ENCODE measurements at regions not wholly inside any gene's neighbourhood (a gene's known extent, or its start where the extent isn't known, plus 50 kb on each side); places are given as distances from the start of the nearest gene placed in this dataset.

DNA sequence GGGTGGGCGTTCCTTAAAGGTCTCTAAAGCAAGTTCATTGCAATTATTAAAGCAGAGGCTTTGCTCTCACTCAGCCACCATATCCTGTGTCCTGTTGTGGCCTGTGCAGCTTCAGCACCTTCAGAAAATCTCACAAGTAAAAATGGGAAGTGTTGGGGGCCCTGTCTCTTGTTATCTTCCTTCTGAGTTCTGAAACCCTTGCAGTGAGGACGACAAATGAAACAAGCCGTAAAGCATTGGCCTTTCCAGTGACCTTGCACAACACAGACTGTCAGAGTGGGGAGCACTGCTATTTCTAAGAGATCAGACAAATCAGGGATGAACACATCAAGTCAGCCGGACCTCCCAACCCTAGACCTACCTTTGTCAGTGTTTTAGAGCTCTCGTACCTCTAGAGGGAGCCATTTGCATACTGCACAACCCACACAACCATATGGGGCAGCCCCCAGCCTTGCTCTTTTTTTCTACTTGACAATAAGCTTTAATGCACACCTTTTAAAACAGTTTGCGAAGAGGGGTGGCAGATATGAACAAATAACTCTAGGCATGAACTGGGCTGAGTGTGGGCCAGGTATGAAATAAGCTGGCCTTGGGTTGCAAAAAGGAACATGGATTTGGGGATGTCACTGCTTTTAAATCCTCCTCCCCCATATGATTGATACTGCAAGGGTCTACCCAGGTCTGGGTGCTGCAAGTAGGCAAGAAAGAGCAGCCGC is 89.8 kb downstream of the KATNIP start:
- TF ChIP-seq POLR2AphosphoS5 (IDR thresholded peaks at IDR 0.05; ENCODE audit: low read depth, low read length) = no peak
- TF ChIP-seq POLR2A (IDR thresholded peaks at IDR 0.05; ENCODE audit: low read depth, low read length) = no peak
- no peak for TF ChIP-seq TAF1 (IDR thresholded peaks at IDR 0.05; ENCODE audit: low read depth, low read length)
- peak; percentile 72; the same call in 1 of the 2 replicates for TF ChIP-seq POU2F2 (IDR thresholded peaks at IDR 0.05; ENCODE audit: low read depth, low read length)
- peak; percentile 60; the same call in 1 of the 2 replicates for TF ChIP-seq SPI1 (IDR thresholded peaks at IDR 0.05; ENCODE audit: low read depth, low read length)
